HG02571 (cell line): ENCODE measurements at regions not wholly inside any gene's neighbourhood (a gene's known extent, or its start where the extent isn't known, plus 50 kb on each side); places are given as distances from the start of the nearest gene placed in this dataset.
"Not testable (repeated sequence)": the region's sequence is repeated elsewhere in the genome, so short reads cannot be mapped to it uniquely, and the experiment has no call there.

Experiments
- ATAC-seq: cut with Tn5 transposase; IDR thresholded peaks from one replicate; pipeline ENCODE4 v1.9.1; 2021; ENCODE audit warnings: mild to moderate bottlenecking, moderate library complexity; ENCODE audit not compliant: unreplicated experiment

DNA sequence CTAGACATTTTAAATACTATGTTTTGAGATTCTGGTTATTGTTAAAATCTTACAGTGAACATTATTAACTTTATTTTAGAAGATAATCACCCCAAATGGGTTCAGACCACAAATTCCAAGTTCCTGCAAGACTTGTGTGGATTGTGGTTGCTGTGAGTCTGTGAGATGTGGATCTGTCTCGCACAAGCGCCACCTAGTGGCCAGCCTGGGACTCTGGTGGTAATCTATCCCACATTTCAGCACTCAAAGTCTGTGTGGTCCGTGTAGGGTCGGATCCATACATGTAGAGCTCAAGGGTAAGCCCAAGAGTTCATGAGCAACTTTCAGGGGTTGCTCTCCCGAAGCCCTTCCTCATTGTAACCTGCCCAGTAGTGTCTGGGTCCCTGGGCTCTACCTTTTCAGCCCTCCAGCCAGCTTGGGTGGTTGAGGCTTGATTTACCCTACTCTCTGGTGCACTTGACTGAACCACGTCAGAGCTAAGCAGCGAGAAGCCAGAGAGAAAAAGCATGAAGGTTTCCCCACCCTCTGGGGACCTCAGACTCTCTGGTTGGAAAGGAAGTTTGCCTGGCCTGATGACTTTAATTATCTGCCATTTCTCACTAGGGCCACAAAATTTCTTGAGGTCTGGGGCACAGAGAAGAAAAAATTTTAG, 129.2 kb downstream of the ARHGAP11B start:
- peak; percentile 69 for ATAC-seq

DNA sequence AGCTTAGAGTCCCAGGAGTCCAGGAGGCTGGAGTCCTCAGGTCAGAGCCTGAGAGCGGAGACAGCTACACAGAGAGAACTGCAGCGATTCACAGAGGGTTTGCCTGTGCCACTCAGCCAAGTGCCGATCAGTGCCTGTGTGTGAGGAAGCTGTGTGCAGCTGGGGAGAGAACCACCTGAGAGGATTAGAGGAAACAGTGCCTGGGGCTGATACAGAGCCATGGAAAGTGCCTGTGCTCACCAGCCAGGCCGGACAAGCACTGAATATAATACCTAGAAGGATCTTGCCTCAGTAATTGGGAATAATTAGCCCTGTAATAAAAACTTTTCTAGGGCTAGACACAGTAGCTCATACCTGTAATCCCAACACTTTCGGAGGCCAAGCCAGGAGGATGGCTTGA, 134.7 kb downstream of the ARHGAP11B start:
- not testable (repeated sequence) for ATAC-seq

DNA sequence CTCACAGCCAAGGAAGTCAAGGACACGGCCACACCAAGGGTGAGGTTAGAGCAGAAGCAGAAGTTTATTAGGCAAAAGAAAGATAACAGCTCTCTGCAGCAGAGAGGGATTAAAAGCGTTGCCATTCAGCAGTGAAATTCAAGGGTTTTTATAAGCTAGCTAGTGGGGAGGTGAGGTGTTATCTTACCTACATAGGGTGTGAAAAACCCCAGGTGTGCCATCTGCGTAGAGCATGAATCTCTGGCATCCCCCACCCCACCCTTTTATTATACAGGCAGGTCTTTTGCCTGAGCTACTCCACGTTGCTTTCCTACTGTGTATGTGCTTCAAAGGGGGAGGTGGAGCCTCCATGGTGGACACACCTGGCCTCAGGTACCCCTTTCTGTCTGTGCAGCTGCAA, 135.4 kb downstream of the ARHGAP11B start:
- ATAC-seq: not testable (repeated sequence)

DNA sequence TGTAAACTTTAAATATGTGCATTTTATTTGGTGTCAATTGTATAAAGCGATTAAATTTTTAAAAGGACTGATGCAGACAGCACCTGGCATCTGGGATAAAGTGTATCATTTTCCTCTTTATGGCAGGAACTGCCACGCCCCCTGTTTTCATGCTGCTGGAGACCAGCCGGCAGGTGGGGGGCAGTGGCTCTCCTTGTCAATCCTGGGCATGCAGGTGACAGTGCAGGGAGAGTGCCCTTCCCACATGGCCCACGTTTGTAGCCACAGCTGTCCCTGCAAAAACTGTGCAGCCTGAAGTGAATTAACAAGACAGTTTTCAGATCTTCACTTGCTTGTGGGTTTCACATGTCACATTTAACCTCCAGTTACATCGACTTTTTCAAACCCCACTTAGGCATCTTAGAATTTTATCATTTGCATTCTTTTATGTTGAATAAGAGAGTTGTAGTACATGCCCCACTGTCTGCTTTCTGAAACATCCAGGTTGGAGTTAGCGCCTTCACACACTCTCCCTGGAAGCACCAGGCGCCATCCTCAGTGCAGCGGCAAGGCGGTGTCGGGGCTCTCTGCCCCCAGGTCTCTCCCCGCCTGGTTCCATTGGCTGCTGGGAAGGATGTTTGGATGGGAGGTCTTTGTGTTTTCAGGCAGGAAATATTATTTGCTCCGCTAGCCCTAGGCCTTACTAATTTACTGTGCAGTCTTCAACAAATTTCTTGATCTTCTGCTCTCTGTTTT, 134.2 kb upstream of the FAN1 start:
- not testable (repeated sequence) for ATAC-seq

- ATAC-seq: no peak
Measured at GRCh38 chr15:30770759-30771158, 133.0 kb upstream of the FAN1 start.

DNA sequence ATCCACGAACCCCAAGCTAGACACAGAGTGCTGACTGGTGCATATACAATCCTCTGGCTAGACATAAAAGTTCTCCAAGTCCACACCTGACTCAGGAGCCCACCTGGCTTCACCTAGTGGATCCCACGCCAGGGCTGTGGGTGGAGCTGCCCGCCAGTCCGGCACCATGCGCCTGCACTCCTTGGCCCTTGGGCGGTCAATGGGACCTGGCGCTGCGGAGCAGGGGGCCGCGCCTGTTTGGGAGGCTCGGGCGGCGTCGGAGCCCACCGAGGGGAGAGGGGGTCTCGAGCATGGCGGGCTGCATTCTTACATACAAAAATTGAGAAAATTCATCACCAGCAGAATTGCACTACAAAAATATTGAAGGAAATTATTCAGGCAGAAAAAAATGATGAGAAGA, 120.7 kb upstream of the FAN1 start:
- ATAC-seq: no peak

- no peak for ATAC-seq
Measured at GRCh38 chr15:30788595-30788994, 115.1 kb upstream of the FAN1 start.

DNA sequence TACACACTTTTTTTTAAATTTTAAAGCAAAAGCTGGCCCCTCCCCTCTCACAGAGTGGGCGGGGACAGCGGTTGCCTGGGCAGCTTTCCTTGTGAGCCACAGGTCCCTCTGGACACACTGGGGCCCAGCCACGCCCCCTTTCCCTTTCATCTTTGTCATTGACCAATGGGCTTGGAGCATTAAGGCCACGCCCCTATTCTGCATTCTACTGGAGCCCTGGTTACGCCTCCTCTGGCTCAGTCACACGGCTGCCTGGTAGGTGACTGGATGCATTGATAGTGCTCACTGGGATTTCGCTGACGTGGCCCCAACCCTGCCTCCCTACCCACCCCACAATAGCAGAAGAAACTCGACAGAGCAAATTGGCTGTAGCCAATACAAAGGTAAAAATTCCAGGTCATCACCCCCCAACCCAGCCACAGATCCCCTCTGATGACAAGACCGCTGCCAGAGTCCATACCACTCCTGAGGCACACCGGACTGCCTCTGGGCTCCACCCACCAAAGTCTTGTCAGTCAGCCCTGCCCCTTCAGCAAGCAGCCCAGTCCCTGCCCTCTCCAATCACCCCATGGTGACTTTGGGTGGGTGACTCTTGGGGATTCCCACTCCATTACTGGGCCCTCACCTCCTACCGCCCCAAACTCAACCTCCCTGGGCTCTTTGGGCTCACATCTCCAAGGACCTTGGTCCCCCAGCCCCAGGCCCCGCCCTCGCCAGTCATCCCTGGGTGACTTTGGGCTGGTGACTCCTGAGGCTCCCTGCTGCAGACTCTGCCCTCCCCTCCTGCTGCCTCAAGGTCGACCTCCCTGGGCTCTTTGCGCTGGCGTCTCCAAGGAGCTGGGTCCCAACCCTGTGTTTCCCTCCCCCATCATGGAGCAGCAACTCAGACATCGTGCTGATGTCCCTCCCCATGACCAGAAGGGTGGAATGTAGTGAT, 112.2 kb upstream of the FAN1 start:
- no peak for ATAC-seq

DNA sequence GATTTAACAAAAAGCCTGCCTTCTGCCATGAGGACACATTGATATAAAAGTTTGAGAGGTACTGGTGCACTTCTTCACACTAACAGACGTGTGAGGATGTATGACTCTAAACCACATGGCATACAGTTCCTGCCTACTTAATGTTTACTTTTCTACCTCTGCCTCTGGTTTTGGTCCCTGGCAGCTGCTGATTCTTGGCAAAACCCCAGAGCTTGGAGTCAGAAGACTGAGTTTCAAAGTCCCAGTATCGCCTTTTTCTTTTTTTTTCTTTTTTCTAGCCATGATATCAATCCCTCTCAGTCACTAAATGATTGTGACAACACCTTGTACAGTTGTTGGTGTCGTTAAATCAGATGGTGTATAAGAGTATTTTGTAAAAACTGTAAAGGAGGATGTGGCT, 110.9 kb upstream of the FAN1 start:
- not testable (repeated sequence) for ATAC-seq

GRCh38 chr15:30794388-30794787, 109.3 kb upstream of the FAN1 start:
- ATAC-seq: no peak

DNA sequence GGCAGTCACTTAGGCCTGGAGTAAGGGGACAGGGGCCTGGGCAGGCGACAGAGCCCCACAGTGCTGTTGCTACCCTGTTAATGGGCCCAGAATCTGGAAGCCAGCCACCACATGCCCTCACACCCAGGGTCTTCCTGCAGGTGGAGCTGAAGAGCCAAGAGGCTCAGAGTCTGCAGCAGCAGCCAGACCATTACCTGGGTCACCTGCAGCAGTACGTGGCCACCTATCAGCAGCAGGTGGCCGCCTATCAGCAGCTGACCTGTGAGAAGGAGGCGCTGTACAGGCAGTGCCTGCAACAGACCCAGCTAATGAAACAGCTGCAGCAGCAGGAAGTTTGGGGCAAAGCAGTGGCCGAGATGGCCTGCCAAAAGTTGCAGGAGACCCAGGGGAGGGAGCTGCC, 104.2 kb upstream of the FAN1 start:
- ATAC-seq: not testable (repeated sequence)

GRCh38 chr15:30801140-30801895, 102.4 kb upstream of the FAN1 start:
- ATAC-seq: not testable (repeated sequence)

DNA sequence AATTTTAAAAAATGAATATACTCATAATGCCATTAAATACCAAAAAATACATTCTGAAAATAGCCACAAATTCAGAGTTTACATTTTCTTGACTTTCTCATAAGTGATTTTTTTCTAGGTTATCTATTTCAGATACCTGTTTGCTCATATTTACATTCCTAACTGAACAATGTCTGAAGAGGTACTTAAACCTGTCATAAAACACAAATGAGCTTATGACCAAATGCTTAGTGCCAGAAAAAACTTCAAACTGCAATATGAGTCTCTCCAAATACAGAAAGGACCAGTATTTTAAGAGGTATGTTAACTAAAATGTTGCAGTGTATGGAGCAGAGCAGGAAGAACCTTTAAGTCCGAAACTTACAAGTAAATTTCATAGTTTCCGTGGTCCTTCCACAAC, 101.7 kb upstream of the FAN1 start:
- not testable (repeated sequence) for ATAC-seq

DNA sequence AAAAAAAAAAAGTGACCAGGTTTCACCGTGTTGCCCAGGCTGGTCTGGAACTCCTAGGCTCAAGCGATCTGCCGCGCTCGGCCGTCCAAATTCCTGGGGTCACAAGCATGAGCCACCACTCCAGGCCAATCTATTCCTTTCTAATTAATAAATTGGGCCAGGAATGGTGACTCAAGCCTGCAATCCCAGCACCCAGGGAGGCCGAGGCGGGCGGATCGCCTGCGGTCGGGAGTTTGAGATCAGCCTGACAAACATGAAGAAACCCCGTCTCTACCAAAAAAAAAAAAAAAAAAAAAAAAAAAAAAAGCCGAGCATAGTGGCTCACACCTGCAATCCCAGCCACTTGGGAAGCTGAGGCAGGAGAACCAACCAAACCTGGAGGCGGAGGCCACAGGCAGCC, 100.0 kb upstream of the FAN1 start:
- ATAC-seq: not testable (repeated sequence)

- no peak for ATAC-seq
Measured at GRCh38 chr15:30816430-30816829, 87.3 kb upstream of the FAN1 start.

DNA sequence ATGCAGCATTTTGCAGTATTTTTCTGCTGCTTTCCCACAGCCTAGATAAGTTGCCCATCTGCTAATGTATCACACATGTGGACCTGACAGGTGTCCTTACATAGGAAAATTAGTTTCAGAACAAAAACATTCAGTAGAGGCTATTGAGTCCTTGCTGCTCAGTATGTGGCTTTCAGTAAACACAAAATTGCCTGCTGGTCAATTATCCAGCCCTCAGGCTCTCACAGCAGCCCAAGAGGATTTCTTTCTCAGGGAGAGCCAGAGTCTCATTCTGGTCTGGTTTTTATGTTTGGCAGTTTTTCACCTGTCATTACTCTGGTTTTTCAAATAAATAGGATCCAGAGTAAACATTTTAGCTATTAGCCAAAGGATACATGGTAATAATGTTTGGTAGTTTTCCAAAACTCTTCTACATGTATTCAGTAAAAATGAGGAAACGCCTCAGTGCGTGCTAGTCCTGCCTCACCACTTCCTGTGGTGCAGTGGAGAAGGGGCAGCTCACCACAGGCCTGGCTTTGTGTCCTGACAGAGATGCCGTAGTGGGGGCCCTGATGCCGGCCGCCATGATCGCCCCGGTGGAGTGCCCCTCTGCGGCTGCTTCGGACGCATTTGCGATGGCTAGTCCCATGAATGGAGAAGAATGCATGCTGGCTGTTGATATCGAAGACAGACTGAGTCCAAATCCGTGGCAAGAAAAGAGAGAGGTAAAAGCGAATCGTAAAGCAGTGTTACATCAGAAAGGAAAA, 80.5 kb upstream of the FAN1 start:
- ATAC-seq: not testable (repeated sequence)

- no peak for ATAC-seq
Measured at GRCh38 chr15:30824518-30825195, 79.1 kb upstream of the FAN1 start.

GRCh38 chr15:30827625-30828303, 76.0 kb upstream of the FAN1 start:
- no peak for ATAC-seq

- ATAC-seq: not testable (repeated sequence)
Measured at GRCh38 chr15:30828304-30828639, 75.4 kb upstream of the FAN1 start.
